IPS-18a (cell line): ENCODE measurements at regions not wholly inside any gene's neighbourhood (a gene's known extent, or its start where the extent isn't known, plus 50 kb on each side); places are given as distances from the start of the nearest gene placed in this dataset.

Experiments used
- H3K27ac ChIP-seq: one replicate; pipeline ENCODE4 v1.5.1; 2013; ENCODE audit warnings: low read length
- H3K27me3 ChIP-seq: one replicate; pipeline ENCODE4 v1.6.1; 2013; ENCODE audit warnings: mild to moderate bottlenecking, low read length; ENCODE audit not compliant: control insufficient read depth, insufficient read depth
- H3K36me3 ChIP-seq: one replicate; pipeline ENCODE4 v1.6.1; 2013; ENCODE audit warnings: low read depth, low read length; ENCODE audit not compliant: control insufficient read depth
- H3K4me1 ChIP-seq: one replicate; pipeline ENCODE4 v1.6.1; 2013; ENCODE audit warnings: low read depth, low read length; ENCODE audit not compliant: control insufficient read depth
- H3K4me3 ChIP-seq: one replicate; pipeline ENCODE4 v1.5.1; 2013; ENCODE audit warnings: low read length
- H3K9ac ChIP-seq: one replicate; pipeline ENCODE4 v1.6.1; 2013; ENCODE audit warnings: mild to moderate bottlenecking, low read length, moderate library complexity
- H3K9me3 ChIP-seq: one replicate; pipeline ENCODE4 v1.6.1; 2013; ENCODE audit warnings: low read depth, low read length; ENCODE audit not compliant: control insufficient read depth

GRCh38 chr22:48595511-48595905, 1232.2 kb downstream of the BRD1 start:
- Histone ChIP-seq H3K27ac (no peak overlapping the region), H3K9ac (no peak overlapping the region), H3K4me1 (no peaks in the 10 kb centered on the region), H3K36me3 (no peaks in the 10 kb centered on the region), H3K4me3 (no peak overlapping the region), H3K27me3 (no peaks in the 10 kb centered on the region), H3K9me3 (no peaks in the 10 kb centered on the region)

- H3K4me1 ChIP-seq = no peaks in the 10 kb centered on the region
- no peak overlapping the region for H3K27ac ChIP-seq
- no peaks in the 10 kb centered on the region for H3K9me3 ChIP-seq
Observed at GRCh38 chr22:48594757-48595510, 1232.7 kb downstream of the BRD1 start.

GRCh38 chr22:48594016-48594756, 1233.5 kb downstream of the BRD1 start:
- no peaks in the 10 kb centered on the region for H3K4me1 ChIP-seq
- no peak overlapping the region for H3K4me3 ChIP-seq
- no peak overlapping the region for H3K9ac ChIP-seq
- H3K27me3 ChIP-seq = no peaks in the 10 kb centered on the region
- no peaks in the 10 kb centered on the region for H3K9me3 ChIP-seq
- no peak overlapping the region for H3K27ac ChIP-seq
- H3K36me3 ChIP-seq = no peaks in the 10 kb centered on the region

More at GRCh38 chr22:48594757-48595510, 1232.7 kb downstream of the BRD1 start:
- Histone ChIP-seq H3K9ac (no peak overlapping the region), H3K4me3 (no peak overlapping the region), H3K27me3 (no peaks in the 10 kb centered on the region), H3K36me3 (no peaks in the 10 kb centered on the region)

GRCh38 chr22:48593551-48593950, 1234.1 kb downstream of the BRD1 start:
- Histone ChIP-seq H3K4me3 (no peak overlapping the region), H3K4me1 (no peaks in the 10 kb centered on the region), H3K36me3 (no peaks in the 10 kb centered on the region), H3K27ac (no peak overlapping the region), H3K9me3 (no peaks in the 10 kb centered on the region), H3K9ac (no peak overlapping the region), H3K27me3 (no peaks in the 10 kb centered on the region)

GRCh38 chr22:48592931-48593330, 1234.7 kb downstream of the BRD1 start:
- no peaks in the 10 kb centered on the region for H3K36me3 ChIP-seq
- no peak overlapping the region for H3K4me3 ChIP-seq
- no peaks in the 10 kb centered on the region for H3K4me1 ChIP-seq
- H3K27ac ChIP-seq = no peak overlapping the region
- no peak overlapping the region for H3K9ac ChIP-seq
- H3K27me3 ChIP-seq = no peaks in the 10 kb centered on the region
- no peaks in the 10 kb centered on the region for H3K9me3 ChIP-seq

GRCh38 chr22:48592488-48592887, 1235.2 kb downstream of the BRD1 start:
- Histone ChIP-seq H3K27ac (no peak overlapping the region), H3K9me3 (no peaks in the 10 kb centered on the region), H3K4me3 (no peak overlapping the region), H3K4me1 (no peaks in the 10 kb centered on the region), H3K36me3 (no peaks in the 10 kb centered on the region), H3K9ac (no peak overlapping the region), H3K27me3 (no peaks in the 10 kb centered on the region)

GRCh38 chr22:48592066-48592345, 1235.7 kb downstream of the BRD1 start:
- Histone ChIP-seq H3K9ac (no peak overlapping the region), H3K4me3 (no peak overlapping the region), H3K27ac (no peak overlapping the region), H3K36me3 (no peaks in the 10 kb centered on the region), H3K27me3 (no peaks in the 10 kb centered on the region), H3K4me1 (no peaks in the 10 kb centered on the region), H3K9me3 (no peaks in the 10 kb centered on the region)

- no peaks in the 10 kb centered on the region for H3K9me3 ChIP-seq
- H3K4me3 ChIP-seq = no peak overlapping the region
- no peaks in the 10 kb centered on the region for H3K27me3 ChIP-seq
- H3K36me3 ChIP-seq = no peaks in the 10 kb centered on the region
- H3K4me1 ChIP-seq = no peaks in the 10 kb centered on the region
- H3K9ac ChIP-seq = no peak overlapping the region
- no peak overlapping the region for H3K27ac ChIP-seq
Observed at GRCh38 chr22:48591286-48592065, 1236.2 kb downstream of the BRD1 start.

- H3K4me1 ChIP-seq = no peaks in the 10 kb centered on the region
- no peaks in the 10 kb centered on the region for H3K9me3 ChIP-seq
- H3K4me3 ChIP-seq = no peak overlapping the region
- no peak overlapping the region for H3K27ac ChIP-seq
- H3K27me3 ChIP-seq = no peaks in the 10 kb centered on the region
- no peaks in the 10 kb centered on the region for H3K36me3 ChIP-seq
- H3K9ac ChIP-seq = no peak overlapping the region
Observed at GRCh38 chr22:48589901-48590300, 1237.8 kb downstream of the BRD1 start.

GRCh38 chr22:48588878-48589450, 1238.7 kb downstream of the BRD1 start:
- H3K9me3 ChIP-seq = no peaks in the 10 kb centered on the region
- no peak overlapping the region for H3K27ac ChIP-seq
- no peak overlapping the region for H3K4me3 ChIP-seq
- H3K4me1 ChIP-seq = no peaks in the 10 kb centered on the region
- no peaks in the 10 kb centered on the region for H3K36me3 ChIP-seq
- H3K27me3 ChIP-seq = no peaks in the 10 kb centered on the region
- no peak overlapping the region for H3K9ac ChIP-seq

GRCh38 chr22:48588151-48588877, 1239.4 kb downstream of the BRD1 start:
- no peaks in the 10 kb centered on the region for H3K27me3 ChIP-seq

More at GRCh38 chr22:48588151-48588877, 1239.4 kb downstream of the BRD1 start:
- no peak overlapping the region for H3K4me3 ChIP-seq
- H3K9ac ChIP-seq = no peak overlapping the region
- no peak overlapping the region for H3K27ac ChIP-seq
- H3K9me3 ChIP-seq = no peaks in the 10 kb centered on the region
- H3K4me1 ChIP-seq = no peaks in the 10 kb centered on the region
- no peaks in the 10 kb centered on the region for H3K36me3 ChIP-seq
